ENCODE measurements at regions not wholly inside any gene's neighbourhood (a gene's known extent, or its start where the extent isn't known, plus 50 kb on each side); places are given as distances from the start of the nearest gene placed in this dataset.

DNA sequence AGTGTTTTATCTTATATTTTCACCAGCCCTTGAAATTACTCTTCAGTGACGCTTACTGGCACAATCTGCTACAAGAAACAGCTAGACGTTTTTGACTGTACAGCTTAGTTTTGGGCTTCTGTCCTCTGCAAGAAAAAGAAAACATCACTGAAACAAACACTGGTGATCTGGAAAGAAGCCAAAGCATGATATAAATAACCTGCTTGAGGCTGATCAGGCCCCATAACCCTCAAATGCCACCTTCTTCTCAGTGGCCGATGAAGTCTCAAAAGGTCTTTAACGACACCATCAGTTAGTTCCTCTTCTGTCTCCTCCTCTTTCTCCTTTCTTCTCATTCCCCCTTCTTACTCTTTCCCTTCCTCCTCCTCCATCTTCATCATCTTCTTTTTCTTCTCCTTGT lies 942.3 kb upstream of the TMEM132C start:
- Mint-ChIP-seq H3K36me3 (no peaks in the 10 kb centered on the region), H3K27ac (no peak overlapping the region)

DNA sequence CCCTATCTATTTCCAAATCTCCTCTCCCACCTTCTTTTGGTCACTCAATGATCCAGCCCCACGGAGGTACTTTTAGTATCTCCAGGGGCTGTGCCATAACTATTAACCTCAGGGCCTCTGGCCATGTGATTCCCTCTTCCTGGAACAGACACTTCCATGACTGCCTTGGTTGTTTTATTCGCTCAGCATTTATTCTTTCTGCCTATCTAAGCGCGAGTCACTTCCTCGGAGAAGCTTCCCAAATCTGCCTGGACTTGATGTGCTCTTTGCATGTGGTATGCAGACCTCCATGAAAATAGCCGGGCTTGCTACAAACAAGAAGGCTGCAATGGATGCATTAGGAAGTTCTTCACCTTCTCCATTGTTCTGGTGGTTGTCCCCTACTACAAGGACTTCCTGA lies 939.0 kb upstream of the TMEM132C start:
- H3K36me3 Mint-ChIP-seq = no peaks in the 10 kb centered on the region
- H3K4me3 Mint-ChIP-seq = no peak overlapping the region

More for the DNA sequence above, 942.3 kb upstream of the TMEM132C start:
- Mint-ChIP-seq H3K27me3 (no peaks in the 10 kb centered on the region), H3K4me1 (no peaks in the 10 kb centered on the region), H3K9me3 (peaks cover 5 to 9% (median 6%) of the 10 kb centered on the region in 3 donors), H3K4me3 (no peak overlapping the region)

DNA sequence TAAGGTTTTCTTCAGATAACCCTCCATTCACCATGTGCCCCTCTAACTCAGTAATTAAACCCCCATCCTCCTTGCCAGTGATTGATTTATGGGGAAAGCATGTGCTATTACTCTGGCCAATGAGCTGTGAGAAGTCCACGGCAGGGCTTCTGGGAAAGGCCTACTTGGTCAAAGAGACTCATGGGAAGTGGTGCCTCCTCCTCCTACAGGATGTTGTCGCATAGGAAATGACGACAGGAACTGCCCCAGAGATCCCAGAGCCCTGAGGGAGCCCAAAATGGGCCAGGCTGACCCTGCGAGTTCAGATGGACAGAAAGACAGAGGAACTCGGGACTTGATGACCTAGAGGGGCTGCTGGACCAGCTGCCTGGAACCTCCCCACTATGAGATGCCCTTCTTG lies 938.1 kb upstream of the TMEM132C start:
- no peaks in the 10 kb centered on the region for H3K36me3 Mint-ChIP-seq
- no peaks in the 10 kb centered on the region for H3K27me3 Mint-ChIP-seq
- no peak overlapping the region for H3K27ac Mint-ChIP-seq
- no peaks in the 10 kb centered on the region for H3K4me1 Mint-ChIP-seq
- H3K9me3 Mint-ChIP-seq = peaks cover 3 to 4% (median 4%) of the 10 kb centered on the region in 3 donors
- H3K4me3 Mint-ChIP-seq = no peak overlapping the region

More for the DNA sequence above, 939.0 kb upstream of the TMEM132C start:
- Mint-ChIP-seq H3K27me3 (no peaks in the 10 kb centered on the region), H3K4me1 (no peaks in the 10 kb centered on the region), H3K27ac (no peak overlapping the region), H3K9me3 (peaks cover 3 to 4% (median 4%) of the 10 kb centered on the region in 3 donors)

DNA sequence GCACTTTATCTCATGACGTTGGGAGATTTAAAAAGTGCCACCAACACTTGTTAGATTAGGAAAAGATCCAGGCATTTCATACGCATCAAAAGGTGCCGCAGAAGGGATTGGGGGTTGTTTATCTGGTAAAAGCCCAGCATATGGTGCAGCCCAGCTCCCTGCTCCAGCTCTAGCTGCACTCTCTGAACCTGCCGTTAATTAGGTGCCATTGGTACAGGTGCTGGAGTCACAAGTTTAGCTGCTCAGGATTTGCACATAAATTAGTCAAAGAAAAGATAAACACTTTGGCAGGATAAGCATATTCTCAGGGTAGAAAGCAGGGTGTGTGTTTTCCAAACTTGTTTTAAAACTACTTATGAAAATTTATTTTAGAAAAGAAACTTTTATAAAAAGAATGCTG lies 932.6 kb upstream of the TMEM132C start:
- Mint-ChIP-seq H3K36me3 (no peaks in the 10 kb centered on the region), H3K27ac (no peak overlapping the region), H3K4me3 (no peak overlapping the region), H3K4me1 (no peaks in the 10 kb centered on the region), H3K9me3 (peaks cover 0 to 7% (median 0%) of the 10 kb centered on the region in 3 donors), H3K27me3 (no peaks in the 10 kb centered on the region)

DNA sequence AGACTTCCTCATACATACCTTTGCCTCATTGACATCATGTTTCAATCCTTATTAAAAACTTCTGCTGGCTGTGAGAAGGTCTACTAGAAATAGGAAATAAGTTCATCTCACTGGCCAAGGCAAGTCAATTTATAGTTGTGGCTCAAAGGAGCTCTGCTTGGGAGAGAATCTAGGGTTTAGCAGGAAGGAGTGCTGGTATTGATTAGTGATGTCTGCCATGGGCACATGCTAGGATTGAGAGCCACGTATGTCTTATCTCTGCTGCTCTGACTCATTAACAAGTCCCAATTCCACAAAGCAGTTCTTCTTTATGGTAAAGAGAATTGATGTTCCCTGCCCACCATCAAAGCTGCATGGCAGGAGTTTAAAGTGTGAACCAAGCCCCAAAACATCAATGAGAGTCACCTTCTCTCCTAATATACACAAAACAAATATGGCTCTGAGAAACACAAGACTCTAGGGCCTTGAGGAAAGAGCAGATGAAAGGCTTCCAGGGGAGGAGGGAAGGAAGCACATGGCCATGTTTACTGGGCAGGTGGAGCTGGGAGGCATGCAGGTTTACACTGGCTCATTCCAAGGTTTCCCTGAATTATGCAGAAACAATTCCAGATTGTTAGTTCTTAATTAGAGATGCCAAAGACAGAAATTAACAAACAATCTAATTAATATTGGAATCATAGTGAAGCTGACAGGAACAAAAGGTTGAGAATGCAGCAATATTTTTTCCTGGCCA lies 931.9 kb upstream of the TMEM132C start:
- no peaks in the 10 kb centered on the region for H3K36me3 Mint-ChIP-seq
- H3K27ac Mint-ChIP-seq = no peak overlapping the region
- no peaks in the 10 kb centered on the region for H3K4me1 Mint-ChIP-seq
- no peaks in the 10 kb centered on the region for H3K27me3 Mint-ChIP-seq
- peaks cover 0 to 4% (median 3%) of the 10 kb centered on the region in 3 donors for H3K9me3 Mint-ChIP-seq
- no peak overlapping the region for H3K4me3 Mint-ChIP-seq

DNA sequence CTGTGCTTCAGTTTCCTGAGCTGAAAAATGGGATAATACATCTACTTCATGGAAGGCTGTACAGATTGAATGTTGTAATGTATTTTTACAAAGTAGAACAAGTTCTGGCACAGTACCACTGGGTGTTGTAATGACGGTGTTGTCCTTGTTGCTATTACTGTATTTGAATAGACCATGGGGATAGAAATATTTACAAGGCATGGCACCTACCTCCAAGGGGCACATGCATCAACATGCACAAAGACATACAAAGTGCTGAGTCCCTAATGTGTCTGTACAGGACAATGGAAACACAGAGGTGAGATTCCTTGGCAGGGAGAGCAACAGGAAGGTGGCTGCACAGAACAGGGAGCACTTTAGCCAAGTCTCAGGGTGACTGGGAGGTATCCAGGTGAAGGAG lies 930.6 kb upstream of the TMEM132C start:
- Mint-ChIP-seq H3K36me3 (no peaks in the 10 kb centered on the region), H3K4me1 (no peaks in the 10 kb centered on the region), H3K27me3 (no peaks in the 10 kb centered on the region), H3K27ac (peak overlapping the region in 1 of 3 donors; percentile 37), H3K4me3 (no peak overlapping the region), H3K9me3 (peaks cover 0 to 4% (median 3%) of the 10 kb centered on the region in 3 donors)

DNA sequence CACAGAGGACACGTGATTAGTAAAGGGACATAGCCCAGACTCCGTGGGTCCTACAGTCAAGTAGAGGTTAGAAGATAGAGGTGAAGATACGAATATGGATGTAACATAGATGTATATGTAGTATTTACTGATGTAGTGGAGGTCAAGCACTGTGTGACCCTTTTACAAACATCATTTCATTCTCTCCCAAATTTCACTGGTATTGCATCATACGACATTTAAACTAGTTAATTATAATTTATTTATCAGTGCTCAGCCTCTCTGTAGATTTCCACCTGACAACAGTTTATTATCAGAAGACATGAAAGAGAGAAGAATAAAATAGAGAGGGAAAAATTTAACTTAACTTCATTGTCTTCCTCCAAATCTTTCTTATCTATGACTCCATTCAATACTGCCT lies 927.9 kb upstream of the TMEM132C start:
- no peak overlapping the region for H3K4me3 Mint-ChIP-seq
- peaks cover 0 to 3% (median 2%) of the 10 kb centered on the region in 3 donors for H3K9me3 Mint-ChIP-seq
- H3K27ac Mint-ChIP-seq = no peak overlapping the region
- no peaks in the 10 kb centered on the region for H3K36me3 Mint-ChIP-seq
- no peaks in the 10 kb centered on the region for H3K27me3 Mint-ChIP-seq
- no peaks in the 10 kb centered on the region for H3K4me1 Mint-ChIP-seq

DNA sequence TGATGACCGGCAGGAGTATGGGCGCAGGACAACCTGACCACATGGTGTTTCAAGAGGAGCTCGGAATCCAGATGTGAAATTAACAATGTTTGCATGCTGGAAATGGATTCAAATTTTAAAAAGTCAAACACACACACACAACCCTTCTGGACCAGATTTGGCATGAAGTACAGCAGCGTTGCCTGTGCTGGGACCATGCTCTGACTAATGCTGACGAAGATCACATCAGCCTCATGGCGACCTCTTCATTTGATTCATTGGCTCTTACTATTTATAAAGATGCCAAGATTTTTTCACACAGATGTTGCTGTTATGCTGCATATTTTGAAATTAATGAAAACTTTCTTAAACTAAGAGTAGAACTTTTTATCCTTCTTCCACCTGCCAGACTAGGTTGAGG lies 926.6 kb upstream of the TMEM132C start:
- H3K4me1 Mint-ChIP-seq = no peaks in the 10 kb centered on the region
- H3K27ac Mint-ChIP-seq = no peak overlapping the region
- peaks cover 0 to 5% (median 3%) of the 10 kb centered on the region in 3 donors for H3K9me3 Mint-ChIP-seq
- H3K36me3 Mint-ChIP-seq = no peaks in the 10 kb centered on the region
- no peaks in the 10 kb centered on the region for H3K27me3 Mint-ChIP-seq
- no peak overlapping the region for H3K4me3 Mint-ChIP-seq

DNA sequence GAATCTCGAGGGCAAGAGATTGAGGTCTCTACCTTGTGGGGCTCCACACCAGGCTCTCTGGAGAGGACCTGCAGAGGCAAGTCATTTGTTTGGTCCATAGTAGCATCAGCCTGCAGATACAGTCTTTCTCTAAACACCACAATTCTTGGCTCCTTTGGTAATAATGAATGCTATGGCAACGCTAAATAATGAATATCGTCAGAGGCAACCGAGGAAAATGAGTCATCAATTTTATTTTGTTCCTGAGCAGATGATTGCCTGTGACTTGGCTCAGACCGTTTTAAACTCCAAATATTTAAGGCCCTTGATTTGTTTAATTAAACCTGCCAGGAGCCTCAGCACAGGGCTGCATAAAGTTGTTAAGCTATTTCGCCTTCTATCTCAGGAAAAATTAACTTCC lies 924.1 kb upstream of the TMEM132C start:
- Mint-ChIP-seq H3K4me1 (peaks cover 0 to 2% (median 0%) of the 10 kb centered on the region in 3 donors), H3K27ac (no peak overlapping the region), H3K9me3 (peaks cover 0 to 8% (median 7%) of the 10 kb centered on the region in 3 donors), H3K27me3 (no peaks in the 10 kb centered on the region), H3K36me3 (no peaks in the 10 kb centered on the region), H3K4me3 (no peak overlapping the region)

DNA sequence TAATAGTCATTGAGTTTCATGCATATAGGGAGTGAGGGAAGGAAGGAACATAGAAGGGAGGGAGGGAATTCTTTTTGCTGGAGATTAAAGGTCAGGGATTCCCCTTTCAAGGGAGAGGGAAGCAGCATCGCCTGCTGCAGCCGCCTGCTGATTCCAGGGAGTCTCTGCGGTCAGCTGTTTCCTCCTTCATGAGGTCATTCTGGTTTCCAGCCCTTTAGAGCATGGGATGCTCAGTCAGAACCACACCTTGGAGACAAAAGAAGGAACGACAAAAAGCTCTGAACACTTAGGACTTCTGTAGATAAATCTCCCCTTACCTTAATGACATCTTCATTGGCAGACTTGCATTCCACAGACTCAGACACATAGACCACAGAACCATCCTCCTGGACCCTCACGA lies 923.0 kb upstream of the TMEM132C start:
- Mint-ChIP-seq H3K27me3 (no peaks in the 10 kb centered on the region), H3K27ac (no peak overlapping the region), H3K36me3 (no peaks in the 10 kb centered on the region), H3K9me3 (peaks cover 0 to 8% (median 7%) of the 10 kb centered on the region in 3 donors), H3K4me1 (peaks cover 0 to 2% (median 0%) of the 10 kb centered on the region in 3 donors), H3K4me3 (no peak overlapping the region)

DNA sequence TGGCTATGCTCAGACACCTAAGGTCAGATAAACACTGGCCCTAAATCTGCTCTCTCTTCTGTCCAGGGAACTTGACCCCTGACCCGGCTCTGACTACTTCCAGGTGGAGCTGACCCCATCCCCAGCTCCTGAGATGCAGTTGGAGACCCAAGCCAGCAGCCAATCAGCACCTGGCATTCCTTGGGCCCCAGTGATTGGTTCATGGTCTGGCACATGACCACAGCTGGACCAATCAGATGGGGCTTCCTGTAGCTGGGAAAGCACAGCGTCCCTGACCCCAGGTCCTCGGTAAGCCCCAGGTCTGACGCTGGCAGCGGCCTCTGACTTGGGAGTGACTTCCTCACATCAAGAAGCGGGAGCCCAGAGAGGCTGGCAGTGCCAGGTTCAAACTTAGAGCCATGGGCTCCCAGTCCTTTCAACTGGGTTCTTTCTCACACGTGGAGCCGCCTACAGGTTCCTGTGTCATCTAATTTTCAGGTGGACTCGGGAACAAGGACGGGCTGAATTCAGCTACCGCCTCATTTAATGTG lies 915.4 kb upstream of the TMEM132C start:
- Mint-ChIP-seq H3K4me3 (no peak overlapping the region), H3K27me3 (no peaks in the 10 kb centered on the region), H3K4me1 (peaks cover 0 to 2% (median 0%) of the 10 kb centered on the region in 3 donors), H3K9me3 (peaks cover 0 to 5% (median 4%) of the 10 kb centered on the region in 3 donors), H3K27ac (no peak overlapping the region), H3K36me3 (no peaks in the 10 kb centered on the region)

DNA sequence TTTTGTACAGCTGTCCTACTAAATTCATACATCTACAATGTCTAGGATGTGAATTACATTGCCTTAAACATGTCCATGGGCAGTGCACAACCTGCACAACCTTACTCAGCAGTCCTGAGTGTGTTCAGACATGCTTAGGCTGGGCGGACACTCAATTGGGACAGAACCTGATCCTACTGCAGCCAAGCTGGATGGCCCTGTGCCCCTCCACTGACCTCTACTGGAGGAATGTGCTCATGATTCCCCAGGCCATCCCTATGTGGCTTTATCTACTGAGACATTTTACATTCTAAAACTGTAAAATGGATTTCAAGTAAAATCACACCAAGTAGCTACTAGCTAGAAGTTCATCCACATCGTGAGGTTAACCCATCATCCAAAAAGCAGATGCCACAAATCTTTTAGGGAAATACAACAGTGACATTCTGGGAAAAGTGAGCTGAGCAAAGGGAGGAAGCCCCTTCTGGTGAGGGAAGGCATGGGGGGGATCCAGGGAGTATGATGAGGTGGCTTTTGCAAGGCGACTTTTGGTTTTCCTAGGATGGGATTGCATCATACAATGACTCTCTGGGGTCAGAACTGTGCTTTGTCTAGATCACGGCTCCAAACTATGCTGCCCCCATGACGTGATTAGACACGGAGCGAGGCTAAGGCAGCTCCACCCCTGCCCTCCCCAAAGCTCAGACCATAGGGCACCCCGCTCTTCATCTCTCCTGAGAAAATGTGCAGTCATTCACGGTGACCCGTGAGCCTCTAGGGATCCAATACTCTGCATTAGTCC lies 911.7 kb upstream of the TMEM132C start:
- H3K27me3 Mint-ChIP-seq = no peaks in the 10 kb centered on the region

DNA sequence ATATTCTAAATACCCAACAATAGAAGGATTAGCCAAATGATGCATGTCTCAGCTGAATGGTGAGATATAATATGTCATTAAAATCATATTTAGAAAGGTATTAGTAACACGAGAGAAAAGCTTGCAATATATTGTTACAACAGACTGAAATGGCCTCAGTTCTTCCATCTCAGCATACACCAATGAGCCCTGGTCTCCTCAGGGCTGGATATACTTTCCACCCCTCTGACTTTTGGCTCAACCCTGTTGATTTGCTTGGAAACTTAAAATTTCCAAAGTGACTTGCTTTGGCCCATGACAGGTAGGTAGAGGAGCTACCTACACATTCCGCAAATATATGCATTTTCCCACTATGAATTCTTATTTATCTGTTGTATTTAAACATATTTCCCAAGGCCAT lies 908.1 kb upstream of the TMEM132C start:
- Mint-ChIP-seq H3K36me3 (no peaks in the 10 kb centered on the region), H3K9me3 (peaks cover 0 to 5% (median 3%) of the 10 kb centered on the region in 3 donors), H3K4me3 (no peak overlapping the region), H3K27me3 (no peaks in the 10 kb centered on the region), H3K27ac (no peak overlapping the region), H3K4me1 (no peaks in the 10 kb centered on the region)

More for the DNA sequence above, 911.7 kb upstream of the TMEM132C start:
- H3K27ac Mint-ChIP-seq = no peak overlapping the region
- no peaks in the 10 kb centered on the region for H3K36me3 Mint-ChIP-seq
- H3K4me3 Mint-ChIP-seq = no peak overlapping the region
- no peaks in the 10 kb centered on the region for H3K4me1 Mint-ChIP-seq
- H3K9me3 Mint-ChIP-seq = peaks cover 3 to 5% (median 4%) of the 10 kb centered on the region in 3 donors

DNA sequence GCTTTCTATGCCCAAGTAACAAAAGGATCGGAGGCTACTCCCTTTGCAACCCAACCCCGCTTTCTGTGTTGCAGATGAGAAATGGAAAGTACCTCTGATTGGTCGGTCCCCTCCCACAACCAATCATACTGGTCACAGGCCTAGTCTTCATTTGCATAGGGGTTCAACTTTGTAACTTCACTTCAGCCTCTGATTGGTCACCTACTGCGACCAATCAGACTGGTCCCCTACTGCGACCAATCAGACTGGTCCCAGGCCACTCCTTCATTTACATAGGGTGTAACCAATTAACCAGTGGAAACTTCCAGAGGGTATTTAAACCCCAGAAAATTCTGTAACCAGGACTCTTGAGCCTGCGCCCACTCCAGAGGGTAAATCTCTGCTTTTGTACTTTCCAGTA lies 906.4 kb upstream of the TMEM132C start:
- peaks cover 5 to 19% (median 8%) of the 10 kb centered on the region in 3 donors for H3K9me3 Mint-ChIP-seq
- H3K27ac Mint-ChIP-seq = no peak overlapping the region
- H3K4me1 Mint-ChIP-seq = no peaks in the 10 kb centered on the region
- peaks cover 3% of the 10 kb centered on the region for H3K36me3 Mint-ChIP-seq
- H3K4me3 Mint-ChIP-seq = no peak overlapping the region
- H3K27me3 Mint-ChIP-seq = no peaks in the 10 kb centered on the region

DNA sequence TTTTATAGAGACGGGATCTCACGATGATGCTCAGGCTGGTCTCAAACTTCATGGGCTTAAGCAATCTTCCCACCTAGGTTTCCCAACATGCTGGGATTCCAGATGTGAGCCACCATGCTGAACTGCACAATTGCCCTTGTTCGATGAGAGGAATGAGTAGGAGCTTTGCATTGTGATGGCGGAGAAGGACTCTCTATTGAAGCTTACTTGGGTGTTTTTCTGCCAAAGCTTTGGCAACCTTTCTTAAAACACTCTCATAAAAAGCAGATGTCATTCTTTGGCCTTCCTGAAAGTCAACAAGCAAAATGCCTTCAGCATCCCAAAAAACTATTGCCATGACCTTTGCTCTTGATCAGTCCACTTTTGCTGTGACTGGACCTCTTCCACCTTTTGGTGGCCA lies 904.8 kb upstream of the TMEM132C start:
- Mint-ChIP-seq H3K4me3 (no peak overlapping the region), H3K27ac (no peak overlapping the region), H3K9me3 (peaks cover 7 to 19% (median 11%) of the 10 kb centered on the region in 3 donors), H3K4me1 (no peaks in the 10 kb centered on the region), H3K27me3 (no peaks in the 10 kb centered on the region), H3K36me3 (peaks cover 5% of the 10 kb centered on the region)

Data from IgD-negative memory B cell (primary cell).